Right atrium auricular region (tissue), 2 donors: ENCODE measurements at regions not wholly inside any gene's neighbourhood (a gene's known extent, or its start where the extent isn't known, plus 50 kb on each side); places are given as distances from the start of the nearest gene placed in this dataset.

Experiments
- DNase-seq: peaks from one replicate; pipeline ENCODE4 v3.0.0-alpha.2; 2019; ENCODE audit warnings: low spot score
- H3K27ac ChIP-seq, 2 donors: fragments of 200-600 bp; sonication (generic); 1 replicate in 1 of 2; 2 replicates in 1 of 2; pipeline ENCODE4 v1.5.1; 2016 to 2019
- H3K27me3 ChIP-seq, 2 donors: fragments of 200-600 bp; sonication (generic); one replicate each; pipeline versions ENCODE4 v1.5.1 to v1.6.0; 2017 to 2019
- H3K36me3 ChIP-seq: fragments of 200-600 bp; sonication (generic); one replicate; pipeline ENCODE4 v1.5.1; 2016
- H3K4me1 ChIP-seq, 2 donors: fragments of 200-600 bp; sonication (generic); one replicate each; pipeline versions ENCODE4 v1.5.1 to v1.6.0; 2017 to 2019
- H3K4me3 ChIP-seq, 2 donors: fragments of 200-600 bp; sonication (generic); 1 replicate in 1 of 2; 2 replicates in 1 of 2; pipeline ENCODE4 v1.5.1; 2017 to 2019; ENCODE audit warnings: mild to moderate bottlenecking in 1 of 2, moderate library complexity in 1 of 2
- H3K9me3 ChIP-seq, 2 donors: fragments of 200-600 bp; sonication (generic); one replicate each; pipeline ENCODE4 v1.5.1; 2019
- CTCF ChIP-seq, 2 donors: fragments of 200-600 bp; sonication (generic); IDR thresholded peaks; one replicate each; pipeline ENCODE4 v1.5.1; 2019; ENCODE audit warnings: antibody characterized with exemption in 2 of 2

GRCh38 chr14:51545396-51545795 lies 106.3 kb upstream of the FRMD6 start:
- H3K4me1 ChIP-seq = peaks cover 0 to 10% of the 10 kb centered on the region in 2 donors
- H3K36me3 ChIP-seq = no peaks in the 10 kb centered on the region
- no peak overlapping the region for H3K27ac ChIP-seq
- DNase-seq = no peak
- TF ChIP-seq CTCF (IDR thresholded peaks at IDR 0.05) = no peak
- H3K4me3 ChIP-seq = no peak overlapping the region
- no peaks in the 10 kb centered on the region for H3K9me3 ChIP-seq
- no peaks in the 10 kb centered on the region for H3K27me3 ChIP-seq

GRCh38 chr14:51546099-51546498 lies 105.6 kb upstream of the FRMD6 start:
- no peak for TF ChIP-seq CTCF (IDR thresholded peaks at IDR 0.05)
- Histone ChIP-seq H3K36me3 (no peaks in the 10 kb centered on the region), H3K9me3 (no peaks in the 10 kb centered on the region), H3K27ac (no peak overlapping the region), H3K4me1 (peaks cover 0 to 10% of the 10 kb centered on the region in 2 donors), H3K4me3 (no peak overlapping the region), H3K27me3 (no peaks in the 10 kb centered on the region)
- DNase-seq = no peak

DNA sequence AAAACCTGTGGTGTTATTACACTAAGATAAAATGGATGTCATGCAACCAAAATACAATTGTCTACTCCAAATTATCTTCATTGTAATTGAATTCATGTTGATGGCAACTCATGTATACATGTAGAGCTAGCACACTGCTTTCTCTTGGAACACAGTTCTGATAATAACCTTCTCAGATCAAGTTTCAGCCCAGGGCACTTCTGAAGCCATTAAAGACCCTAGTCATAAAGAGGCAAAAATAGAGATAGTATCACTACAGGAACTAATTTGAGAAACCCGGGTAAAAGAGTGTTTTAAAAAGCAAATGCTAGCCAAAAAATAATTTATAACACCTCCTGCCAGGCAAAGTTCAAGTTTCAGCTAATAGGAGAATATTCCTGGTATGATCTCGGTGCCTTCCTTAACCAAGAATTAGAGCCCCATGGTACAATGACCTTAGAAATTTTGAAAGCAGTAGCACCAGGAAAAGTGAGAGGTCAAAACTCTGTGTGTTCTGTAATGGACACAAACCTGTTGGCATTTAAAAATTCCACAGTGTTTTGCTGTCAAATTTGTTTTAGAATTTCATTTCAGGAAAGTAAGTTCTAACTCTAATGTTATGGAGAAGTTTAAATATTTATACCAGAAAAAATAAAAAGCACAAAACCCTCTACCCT lies 105.0 kb upstream of the FRMD6 start:
- H3K36me3 ChIP-seq = no peaks in the 10 kb centered on the region
- no peaks in the 10 kb centered on the region for H3K9me3 ChIP-seq
- no peak overlapping the region for H3K4me3 ChIP-seq
- peak overlapping the region in 1 of 2 donors; percentile 4 for H3K27ac ChIP-seq
- DNase-seq = no peak
- peaks cover 0 to 10% of the 10 kb centered on the region in 2 donors for H3K4me1 ChIP-seq
- no peak for TF ChIP-seq CTCF (IDR thresholded peaks at IDR 0.05)
- H3K27me3 ChIP-seq = no peaks in the 10 kb centered on the region

- Histone ChIP-seq H3K4me1 (peaks cover 0 to 10% of the 10 kb centered on the region in 2 donors), H3K36me3 (no peaks in the 10 kb centered on the region), H3K27ac (peak overlapping the region in 1 of 2 donors; percentile 4), H3K4me3 (no peak overlapping the region), H3K27me3 (no peaks in the 10 kb centered on the region), H3K9me3 (no peaks in the 10 kb centered on the region)
- no peak for TF ChIP-seq CTCF (IDR thresholded peaks at IDR 0.05)
- DNase-seq = peak; percentile 59
Measured at GRCh38 chr14:51547260-51547659, 104.5 kb upstream of the FRMD6 start.

GRCh38 chr14:51547701-51548100 lies 104.0 kb upstream of the FRMD6 start:
- DNase-seq = no peak
- H3K4me3 ChIP-seq = no peak overlapping the region
- H3K27ac ChIP-seq = no peak overlapping the region
- no peaks in the 10 kb centered on the region for H3K27me3 ChIP-seq
- no peaks in the 10 kb centered on the region for H3K9me3 ChIP-seq
- H3K36me3 ChIP-seq = no peaks in the 10 kb centered on the region
- TF ChIP-seq CTCF (IDR thresholded peaks at IDR 0.05) = no peak
- peaks cover 0 to 10% of the 10 kb centered on the region in 2 donors for H3K4me1 ChIP-seq

DNA sequence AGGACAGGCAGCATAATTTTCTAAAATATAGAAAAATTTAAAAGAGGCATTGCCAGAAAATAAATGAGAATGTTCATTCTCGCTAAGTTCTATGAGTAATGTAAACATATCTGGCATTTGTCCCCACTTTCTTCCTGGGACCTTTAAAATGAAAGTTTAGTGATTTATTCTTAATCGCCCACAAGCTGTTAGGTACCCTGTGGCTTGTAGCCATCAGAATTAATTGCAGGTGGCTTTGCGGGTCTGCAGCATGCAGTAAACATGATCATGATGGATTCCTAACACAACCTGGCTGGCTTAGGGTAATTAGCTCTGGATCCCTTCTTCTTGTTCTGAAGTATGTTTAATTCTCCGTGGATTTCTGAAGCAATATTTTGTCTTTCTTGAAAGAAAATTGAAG lies 103.5 kb upstream of the FRMD6 start:
- H3K4me3 ChIP-seq = no peak overlapping the region
- H3K9me3 ChIP-seq = no peaks in the 10 kb centered on the region
- H3K36me3 ChIP-seq = no peaks in the 10 kb centered on the region
- no peaks in the 10 kb centered on the region for H3K27me3 ChIP-seq
- no peak for TF ChIP-seq CTCF (IDR thresholded peaks at IDR 0.05)
- no peak for DNase-seq
- peaks cover 0 to 10% of the 10 kb centered on the region in 2 donors for H3K4me1 ChIP-seq
- H3K27ac ChIP-seq = no peak overlapping the region
